HG03060 (cell line): ENCODE measurements at regions not wholly inside any gene's neighbourhood (a gene's known extent, or its start where the extent isn't known, plus 50 kb on each side); places are given as distances from the start of the nearest gene placed in this dataset.

Source experiments
- ATAC-seq: cut with Tn5 transposase; IDR thresholded peaks from one replicate; pipeline ENCODE4 v1.9.1; 2021; ENCODE audit warnings: low read depth, moderate number of reproducible peaks; ENCODE audit not compliant: unreplicated experiment

DNA sequence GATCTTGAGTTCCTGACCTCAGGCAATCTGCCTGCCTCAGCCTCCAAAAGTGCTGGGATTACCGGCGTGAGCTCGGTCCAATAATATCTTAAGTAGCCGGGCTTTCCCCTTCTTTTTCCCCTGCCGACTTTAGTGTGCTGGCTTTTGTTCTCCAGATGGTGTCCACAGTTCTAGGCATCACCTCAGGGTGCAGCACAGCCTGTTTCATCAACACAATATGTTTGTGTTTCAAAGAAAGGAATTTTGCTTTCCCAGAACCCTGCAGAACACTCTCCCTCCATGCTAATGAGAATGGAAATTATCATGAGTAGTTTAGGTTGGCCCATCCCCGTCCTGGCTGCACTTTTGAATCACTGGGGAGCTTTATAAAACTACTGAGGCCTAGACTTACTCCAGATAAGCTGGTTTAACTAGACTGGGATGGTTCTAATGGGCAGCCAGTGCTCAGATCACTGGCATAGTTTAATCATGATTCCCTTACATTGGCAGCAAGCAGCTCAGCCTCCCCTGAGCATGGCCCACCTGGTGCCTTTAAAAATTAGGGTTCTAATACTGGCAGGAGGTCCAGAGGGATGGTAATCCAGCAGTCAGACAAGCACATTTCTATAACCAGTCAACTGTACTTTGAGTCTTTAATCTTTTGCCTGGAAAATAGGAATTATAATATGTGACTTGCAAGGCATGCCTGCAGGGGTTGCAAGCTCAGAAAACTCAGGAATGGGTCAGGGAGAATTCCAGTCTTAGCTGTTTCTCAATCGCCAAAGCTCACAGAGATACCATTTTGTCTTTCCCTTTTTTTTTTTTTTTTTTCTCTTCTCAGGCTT lies 127.6 kb upstream of the RASGRP1 start:
- ATAC-seq = no peak

DNA sequence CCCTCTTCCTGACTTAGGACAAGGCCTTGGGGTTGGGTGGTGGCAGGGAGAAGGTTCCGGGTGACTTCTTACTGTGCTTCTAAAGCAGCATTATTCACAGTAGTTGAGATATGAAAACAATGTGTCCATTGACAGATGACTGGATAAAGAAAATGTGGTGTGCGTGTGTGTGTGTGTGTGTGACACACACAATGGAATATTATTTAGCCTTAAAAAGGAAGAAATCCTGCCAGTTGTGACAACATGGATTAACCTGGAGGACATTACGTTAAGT lies 128.1 kb upstream of the RASGRP1 start:
- no peak for ATAC-seq

DNA sequence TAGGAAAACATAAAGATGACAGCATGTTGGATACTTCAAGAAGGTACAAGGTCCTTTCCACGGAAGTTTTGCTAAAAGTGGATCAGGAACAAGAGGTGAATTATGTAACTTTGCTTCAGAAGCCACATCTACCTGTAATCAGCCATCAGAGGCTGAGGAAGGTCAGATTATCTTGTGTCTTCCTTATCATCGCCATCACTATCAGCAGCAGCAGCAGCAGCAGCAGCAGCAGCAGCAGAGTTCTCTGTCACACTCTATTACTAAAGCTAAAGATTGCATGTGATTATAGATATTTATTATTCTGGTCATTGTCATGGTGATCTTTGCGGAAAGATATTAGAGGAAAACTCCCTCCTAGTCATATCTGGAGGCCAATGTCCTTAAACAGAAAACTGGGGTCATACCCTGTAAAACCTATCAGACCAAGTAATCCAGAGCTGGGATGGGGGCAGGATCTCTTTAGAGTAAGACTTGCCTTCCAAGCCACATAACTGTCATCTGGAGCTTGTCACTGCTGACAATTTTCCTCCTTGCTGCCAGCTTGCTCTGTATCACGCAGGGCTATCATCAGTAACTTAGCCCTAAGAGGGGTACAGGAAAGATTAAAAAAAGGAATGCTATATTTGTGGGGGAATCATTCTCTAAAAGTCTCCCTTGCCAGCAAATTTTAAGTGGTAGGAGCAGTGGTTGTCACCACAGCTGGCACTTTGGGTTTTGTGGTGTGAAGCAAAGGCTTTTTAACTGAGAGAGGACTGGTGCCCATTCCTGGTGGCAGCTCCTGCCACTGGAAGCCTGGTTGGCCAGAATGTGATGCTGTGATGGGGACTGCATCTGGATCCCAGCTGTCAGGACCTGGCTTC lies 130.9 kb upstream of the RASGRP1 start:
- no peak for ATAC-seq

DNA sequence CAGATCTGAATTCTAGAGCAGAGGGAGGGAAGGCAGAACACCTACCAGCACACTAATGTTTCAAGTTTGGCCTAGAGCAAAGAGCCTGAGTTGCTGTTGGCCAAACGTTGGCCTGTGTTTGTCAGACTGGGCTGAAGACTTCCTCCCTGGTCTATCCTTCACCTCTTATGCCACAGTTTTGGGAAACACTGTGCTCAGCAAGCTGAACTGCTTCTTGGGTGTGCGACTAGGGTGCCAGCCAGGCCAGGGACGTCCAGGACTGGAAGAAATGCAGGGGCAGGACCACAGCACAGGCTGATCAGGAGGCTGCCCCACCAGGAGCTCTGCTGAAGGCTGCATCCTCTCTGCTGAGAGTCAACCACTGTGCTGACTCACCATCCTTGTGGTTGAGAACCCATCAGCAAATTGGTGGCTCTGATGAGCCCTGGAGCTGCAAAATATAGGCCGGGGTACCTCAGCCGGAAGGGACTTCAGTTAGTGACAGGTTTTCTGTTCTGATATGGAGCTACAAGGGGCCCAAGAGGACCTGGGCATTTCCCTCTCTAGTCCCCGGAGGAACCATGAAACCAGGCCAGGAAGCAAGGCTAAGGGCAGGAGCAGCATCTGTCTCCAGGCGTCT lies 131.6 kb upstream of the RASGRP1 start:
- ATAC-seq = no peak

DNA sequence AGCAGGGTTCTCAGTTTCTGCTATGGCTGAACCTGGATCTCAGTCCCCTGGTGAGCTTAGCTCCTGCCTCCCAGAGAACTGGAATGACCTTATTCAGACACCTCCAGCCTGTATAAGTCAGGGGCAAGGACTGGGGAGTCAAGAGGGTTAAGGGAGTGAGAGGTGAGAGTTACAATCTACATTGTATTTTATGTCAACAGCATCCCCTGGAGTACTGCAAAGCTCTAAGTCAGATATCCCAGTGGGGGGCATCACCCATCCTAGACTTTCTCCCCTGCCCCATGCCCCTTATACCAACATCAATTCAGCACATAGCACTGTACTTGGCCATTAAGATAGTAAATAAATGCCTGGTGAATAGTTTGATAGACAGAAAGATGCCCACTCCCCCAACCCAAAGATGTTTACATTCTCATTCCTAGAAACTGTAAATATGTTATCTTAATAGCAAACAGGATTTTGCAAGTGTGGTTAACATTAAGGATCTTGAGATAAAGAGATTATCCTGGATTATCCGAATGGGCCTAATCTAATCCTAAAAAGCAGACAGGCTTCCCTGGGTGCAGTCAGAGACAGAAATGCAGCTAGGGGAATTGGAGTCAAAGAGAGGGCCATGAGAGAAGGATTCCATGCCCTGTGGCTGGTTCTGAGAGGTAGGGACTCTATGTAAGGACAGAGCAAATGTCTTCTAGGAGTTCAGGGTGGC lies 132.3 kb upstream of the RASGRP1 start:
- no peak for ATAC-seq

DNA sequence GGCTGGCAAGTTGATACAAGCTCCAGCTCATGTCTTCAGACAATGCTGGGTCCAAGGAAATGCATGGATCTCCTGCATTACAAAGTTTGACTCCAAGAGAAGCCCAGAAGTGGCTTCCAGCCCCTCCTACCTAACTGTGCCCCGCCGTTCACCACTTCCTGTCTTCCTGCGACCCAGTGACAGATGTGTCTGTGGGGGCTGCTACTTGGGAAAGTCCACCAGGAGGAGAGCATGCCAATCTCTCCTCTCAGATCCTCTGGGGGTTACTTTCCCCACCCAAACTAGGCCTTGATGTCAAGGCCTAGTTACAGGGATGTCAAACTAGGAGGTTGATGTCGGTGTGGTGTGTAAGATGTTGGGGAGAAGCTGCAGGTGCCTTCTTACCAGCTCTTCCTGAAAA lies 133.6 kb upstream of the RASGRP1 start:
- ATAC-seq = no peak

DNA sequence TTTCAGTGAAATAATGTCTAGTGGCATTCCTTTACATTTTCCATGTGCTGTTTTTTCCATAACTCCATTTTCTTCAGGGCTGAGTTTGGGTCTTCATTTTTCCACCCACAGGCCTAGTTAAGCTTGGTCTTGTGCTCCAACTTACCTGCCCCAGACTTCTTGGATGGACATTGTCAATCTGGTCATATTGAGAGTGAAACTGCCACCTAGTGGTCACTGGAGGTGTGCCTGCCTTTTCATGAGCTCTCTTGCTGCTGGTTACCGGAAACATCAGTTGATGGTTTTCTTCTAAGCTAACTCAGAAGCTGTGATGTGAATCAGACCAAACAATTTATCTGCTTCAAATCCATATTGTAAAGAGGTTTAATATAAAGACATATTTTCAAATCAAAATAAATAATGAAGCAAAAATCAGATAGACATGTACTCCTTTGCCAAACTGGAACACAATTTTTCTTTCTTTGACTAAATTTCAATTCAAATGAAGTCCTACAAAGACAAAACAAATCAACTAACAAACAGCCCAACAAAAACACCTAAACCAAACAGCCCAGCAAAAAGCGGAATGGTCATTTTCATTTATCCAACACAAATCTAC lies 135.1 kb upstream of the RASGRP1 start:
- peak; percentile 52 for ATAC-seq

DNA sequence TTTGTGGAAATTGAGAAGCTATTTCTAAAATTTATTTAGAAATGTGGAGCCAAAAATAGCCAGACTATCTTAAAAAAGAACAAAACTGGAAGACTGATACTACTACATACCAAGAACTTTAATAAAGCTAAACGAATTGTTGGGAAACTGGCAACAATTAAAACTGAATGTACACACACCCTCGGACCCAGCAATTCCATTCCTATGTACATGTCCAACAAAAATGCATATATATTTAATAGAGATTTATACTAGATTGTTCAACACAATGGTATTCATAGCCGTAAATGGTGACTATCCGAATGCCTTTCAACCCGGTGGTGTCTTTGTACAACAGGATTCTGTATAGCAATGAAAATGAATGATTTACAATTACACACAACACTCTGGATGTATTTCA lies 136.5 kb upstream of the RASGRP1 start:
- no peak for ATAC-seq

DNA sequence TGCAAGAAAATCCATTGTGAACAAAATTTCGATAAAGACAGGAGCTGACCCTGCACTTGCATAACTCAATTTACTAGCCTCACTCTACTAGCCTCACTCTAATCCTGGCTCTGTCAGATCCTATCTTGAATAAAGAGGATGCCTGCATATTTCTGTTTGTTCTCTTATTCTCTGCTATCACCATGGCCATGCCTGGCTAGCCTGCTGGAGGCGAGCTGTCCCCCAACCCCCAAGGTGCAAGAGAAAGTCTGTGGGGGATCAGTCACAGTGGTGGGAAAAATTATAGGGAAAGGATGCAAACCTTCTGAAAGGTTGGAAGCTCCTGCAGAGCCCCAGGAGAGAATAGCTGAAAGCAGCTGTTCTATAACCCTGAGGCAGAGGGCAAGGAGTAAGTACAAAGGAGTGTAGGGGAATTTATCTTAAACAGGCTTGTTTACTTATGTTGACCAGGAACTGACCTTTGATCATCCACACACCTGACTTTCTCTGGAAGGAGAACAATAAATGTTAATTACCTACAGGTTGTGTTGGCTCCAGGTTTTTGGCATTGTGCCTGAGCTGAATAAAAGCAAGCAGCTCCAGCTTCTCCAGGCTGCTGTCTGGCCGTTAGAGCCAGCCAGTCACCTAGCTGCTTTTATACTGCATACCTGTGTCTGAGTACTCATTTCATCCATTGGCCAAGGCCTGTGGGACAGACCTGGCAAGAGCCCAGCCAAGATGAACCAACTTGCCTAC lies 137.7 kb upstream of the RASGRP1 start:
- ATAC-seq = no peak

DNA sequence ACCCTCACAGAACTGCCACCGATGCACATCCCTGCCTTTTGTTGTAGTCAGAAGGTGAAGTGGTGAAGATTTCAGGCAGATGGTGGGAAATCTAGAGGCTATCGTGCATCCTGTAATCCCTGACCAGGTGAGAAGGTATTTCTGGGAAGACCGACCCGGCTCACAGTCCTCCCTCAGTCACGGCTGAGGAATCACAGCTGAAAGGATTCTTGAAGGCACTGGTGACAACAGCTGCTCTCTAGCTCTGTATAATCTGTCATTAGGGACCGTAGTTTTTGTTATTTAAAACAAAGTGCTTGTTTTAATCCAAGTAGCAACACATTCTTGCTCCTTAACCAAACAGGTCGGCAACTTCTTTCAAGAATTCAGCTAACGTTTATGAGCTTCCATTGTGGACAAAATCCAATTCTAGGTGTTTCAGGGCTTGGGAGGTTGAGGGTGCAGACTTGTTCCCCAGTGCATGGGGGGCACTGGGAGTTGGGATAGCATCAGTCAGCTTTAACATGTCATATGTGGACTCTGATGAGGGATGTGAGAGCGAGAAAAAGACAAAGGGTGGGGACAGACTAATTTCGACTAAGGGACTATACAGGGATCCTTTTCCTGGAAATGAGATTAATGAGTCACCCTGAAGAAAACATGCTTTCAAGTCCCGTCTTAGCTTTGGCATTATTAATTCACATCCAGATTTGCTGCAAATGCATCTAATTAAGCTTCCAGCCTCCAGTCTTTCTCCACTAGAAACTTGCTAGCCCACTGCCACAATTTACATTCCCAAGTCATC lies 141.0 kb upstream of the RASGRP1 start:
- ATAC-seq = no peak

DNA sequence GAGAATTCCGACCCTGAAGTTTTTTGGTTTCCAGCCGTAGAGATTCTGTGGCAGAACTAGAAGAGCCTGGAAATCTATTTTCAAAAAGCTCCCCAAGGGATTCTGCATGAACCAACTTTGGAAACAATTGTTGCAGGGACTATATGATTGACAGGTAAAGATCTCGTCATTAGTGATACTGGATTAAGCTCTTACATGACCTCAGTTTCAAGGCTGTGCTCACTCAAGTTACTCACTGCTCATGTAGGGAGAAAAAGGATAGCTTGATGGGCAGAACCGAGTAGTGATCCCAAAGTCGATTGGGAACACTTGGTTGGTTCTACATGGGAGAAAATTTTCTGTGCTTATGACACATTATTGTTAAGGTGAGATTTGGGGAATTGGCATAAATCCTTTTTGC lies 142.3 kb upstream of the RASGRP1 start:
- no peak for ATAC-seq

DNA sequence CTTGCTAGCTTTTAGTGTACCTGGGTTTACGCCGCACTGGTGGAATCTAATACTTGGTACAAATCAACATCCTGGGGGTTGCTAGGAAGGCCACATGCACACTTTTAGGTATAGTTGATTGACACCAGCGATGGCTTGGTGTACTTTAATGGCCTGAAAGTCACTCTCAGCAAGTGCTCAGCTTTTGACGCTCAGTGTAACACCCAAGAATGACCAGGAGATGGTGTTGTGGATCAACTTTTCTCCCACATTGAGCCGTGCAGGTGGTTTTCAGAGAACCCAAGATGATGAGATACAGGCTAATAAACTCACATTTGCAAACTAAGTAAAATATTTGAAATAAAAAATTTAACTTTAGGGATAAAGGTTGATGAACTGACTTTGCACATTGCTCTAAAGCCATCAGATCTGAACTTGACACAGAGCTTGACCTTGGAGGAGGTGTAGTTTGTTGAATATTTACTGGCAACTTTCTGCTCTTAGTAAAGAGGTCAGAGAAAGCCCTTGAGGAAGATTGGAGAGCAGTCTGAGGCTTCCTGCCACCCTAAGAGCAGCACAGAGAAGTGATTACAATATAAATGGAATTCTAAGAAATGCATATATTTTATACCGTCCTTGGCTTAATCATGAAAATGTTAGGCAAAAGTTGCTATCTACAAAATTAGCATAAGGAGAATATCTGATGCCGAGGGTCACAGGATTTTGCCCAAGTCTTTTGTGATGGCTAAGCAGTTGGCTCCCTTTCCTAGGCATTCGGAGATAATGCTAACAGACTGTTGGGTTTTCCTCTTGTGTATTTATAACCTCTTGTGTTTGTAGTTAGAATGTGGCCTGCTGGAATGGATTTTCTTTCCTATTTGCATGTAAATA lies 143.4 kb upstream of the RASGRP1 start:
- peak; percentile 66 for ATAC-seq

DNA sequence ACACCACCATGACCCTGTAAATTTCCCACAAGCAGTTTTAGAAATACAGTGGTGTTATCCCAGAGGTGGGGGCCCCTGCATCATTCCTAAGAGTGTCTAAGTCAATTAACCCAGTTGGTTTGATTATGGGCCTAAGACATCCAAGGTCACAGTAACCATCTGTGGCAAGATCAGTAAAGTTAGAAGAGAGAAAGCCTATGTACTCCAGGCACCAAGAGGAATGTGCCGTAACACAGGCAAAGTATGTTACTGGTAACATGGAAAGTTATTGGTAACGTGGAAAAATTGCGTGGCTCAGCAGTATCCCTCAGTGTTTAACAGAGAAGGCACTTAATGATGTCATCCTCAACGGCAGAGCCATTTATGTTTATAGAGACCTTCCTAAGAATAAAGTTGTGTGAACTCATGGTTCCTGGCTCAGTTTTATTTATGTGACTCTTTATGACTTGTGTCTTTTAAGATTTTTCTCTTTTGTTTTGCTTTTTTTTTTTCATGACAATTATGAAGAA lies 144.1 kb upstream of the RASGRP1 start:
- no peak for ATAC-seq

DNA sequence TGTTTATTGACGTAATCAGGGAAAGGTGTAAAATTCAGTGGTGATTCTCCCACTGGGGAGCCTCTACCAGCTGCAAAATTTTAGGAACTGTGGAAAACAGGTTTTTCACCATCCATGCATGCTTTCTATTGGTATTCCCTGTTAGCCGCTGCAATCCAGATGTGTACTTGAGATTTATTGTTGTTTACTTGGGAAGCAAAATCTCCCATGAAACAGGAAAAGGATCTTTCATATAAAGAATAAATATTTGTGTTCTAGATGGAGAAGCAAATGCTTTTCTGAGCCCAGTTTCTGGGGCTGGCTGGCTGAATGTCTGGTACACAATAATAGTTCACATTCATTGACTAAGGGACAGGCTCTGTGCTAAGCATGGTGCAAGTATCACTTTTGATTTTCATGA lies 144.6 kb upstream of the RASGRP1 start:
- ATAC-seq = no peak

DNA sequence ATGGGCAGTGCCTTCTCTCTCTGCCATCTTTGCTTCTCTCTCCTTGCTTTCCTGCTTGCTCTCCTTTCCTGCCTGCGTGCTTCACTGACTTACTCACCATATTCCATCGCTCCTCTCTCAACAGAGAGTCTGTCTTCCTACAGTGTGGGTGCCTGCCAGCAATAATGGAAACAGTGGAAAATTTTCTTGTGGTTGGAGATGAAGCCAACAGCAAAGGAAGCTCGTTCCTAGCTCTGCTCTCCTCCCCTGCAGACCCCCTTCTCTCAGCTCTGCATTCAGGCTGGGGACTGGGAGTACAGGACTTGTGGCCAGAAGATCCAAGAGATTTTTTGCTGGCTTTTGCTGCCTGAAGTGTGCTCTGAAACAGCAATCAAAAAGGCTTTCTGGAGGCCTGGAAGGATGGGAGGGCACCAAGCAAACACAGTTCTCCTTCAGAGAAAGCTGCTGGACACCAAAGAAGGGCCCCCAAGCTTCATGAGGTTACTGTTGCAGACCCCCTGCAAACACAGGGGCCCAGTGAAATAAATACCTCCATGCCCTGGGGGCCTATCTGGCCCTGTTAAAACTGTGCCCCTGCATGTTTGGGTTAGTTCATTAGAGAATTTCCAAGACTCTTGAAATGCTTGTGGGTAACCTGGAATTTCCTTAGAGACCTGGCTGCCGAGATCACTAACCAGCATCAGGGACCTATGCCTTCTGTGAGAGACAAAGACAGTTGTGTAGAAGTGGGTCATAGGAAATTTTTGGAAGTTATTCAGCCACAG lies 149.9 kb upstream of the RASGRP1 start:
- no peak for ATAC-seq

DNA sequence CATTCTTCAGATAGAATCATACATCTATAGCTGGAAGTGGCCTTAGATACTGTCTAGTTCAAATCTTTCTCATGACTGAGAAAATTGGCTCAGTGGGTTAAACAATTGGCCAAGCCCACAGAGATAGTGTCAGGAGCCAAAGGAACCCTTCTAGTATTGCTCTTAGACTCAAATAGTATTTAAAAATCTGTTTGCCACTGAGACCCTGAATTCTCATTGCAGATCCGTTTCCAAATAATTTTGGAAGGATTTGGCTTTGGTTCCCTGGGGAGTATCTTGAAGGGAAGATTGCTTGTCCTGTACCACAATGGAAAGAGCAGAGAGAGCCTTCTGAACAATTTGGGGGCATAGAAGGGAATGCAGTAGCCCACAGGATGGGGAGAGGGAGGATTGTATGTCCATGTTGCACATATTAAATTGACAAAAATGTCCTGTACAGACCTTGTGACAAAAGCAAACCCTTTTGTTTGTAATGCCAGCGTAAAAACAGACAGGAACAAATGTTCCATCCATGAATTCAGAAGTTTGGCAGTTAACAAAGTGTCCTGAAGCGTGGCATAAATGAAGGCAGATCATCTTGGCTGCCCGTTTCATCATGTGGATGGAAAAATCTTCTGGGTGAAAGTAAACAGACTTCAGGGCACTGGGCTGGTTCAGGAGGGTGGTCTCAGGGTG lies 156.4 kb upstream of the RASGRP1 start:
- no peak for ATAC-seq

DNA sequence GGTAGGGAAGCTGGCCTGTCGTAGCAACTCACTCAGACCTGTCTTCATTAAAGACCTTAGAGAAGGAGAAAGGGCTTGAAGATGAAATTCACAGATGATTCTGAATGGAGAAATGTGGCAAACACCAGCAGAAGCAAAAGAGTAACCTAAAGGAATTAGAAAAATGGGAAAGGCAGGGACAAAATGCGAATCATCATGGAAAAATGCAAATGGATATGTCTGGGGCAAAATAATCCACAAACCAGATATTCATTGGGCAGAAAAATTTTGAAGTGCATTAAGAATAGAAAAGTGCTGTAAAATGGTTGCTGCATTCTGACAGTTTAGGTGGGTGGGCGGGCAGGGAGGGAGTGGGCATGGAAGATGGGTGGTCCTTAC lies 156.9 kb upstream of the RASGRP1 start:
- no peak for ATAC-seq
